MM.1S (cell line): ENCODE measurements at regions not wholly inside any gene's neighbourhood (a gene's known extent, or its start where the extent isn't known, plus 50 kb on each side); places are given as distances from the start of the nearest gene placed in this dataset.
"Not testable (repeated sequence)": the region's sequence is repeated elsewhere in the genome, so short reads cannot be mapped to it uniquely, and the experiment has no call there.

Experiments used
- EZH2 ChIP-seq: fragments of 300-600 bp; sonication (generic); optimal IDR thresholded peaks from 2 replicates; pipeline ENCODE3; 2017; ENCODE audit warnings: low read depth, mild to moderate bottlenecking, antibody characterized with exemption, low read length, mixed read lengths
- EZH2phosphoT487 ChIP-seq: fragments of 300-600 bp; sonication (generic); IDR thresholded peaks from 2 replicates; pipeline ENCODE4 v1.6.1; 2018; ENCODE audit warnings: antibody characterized with exemption, low read length
- TF ChIP-seq, protein P1 (sequence below): fragments of 300-600 bp; sonication (generic); IDR thresholded peaks from 2 replicates; pipeline ENCODE4 v1.5.1; 2016; ENCODE audit warnings: antibody characterized with exemption, low read length, mixed read lengths

- TF ChIP-seq, protein P1, sequence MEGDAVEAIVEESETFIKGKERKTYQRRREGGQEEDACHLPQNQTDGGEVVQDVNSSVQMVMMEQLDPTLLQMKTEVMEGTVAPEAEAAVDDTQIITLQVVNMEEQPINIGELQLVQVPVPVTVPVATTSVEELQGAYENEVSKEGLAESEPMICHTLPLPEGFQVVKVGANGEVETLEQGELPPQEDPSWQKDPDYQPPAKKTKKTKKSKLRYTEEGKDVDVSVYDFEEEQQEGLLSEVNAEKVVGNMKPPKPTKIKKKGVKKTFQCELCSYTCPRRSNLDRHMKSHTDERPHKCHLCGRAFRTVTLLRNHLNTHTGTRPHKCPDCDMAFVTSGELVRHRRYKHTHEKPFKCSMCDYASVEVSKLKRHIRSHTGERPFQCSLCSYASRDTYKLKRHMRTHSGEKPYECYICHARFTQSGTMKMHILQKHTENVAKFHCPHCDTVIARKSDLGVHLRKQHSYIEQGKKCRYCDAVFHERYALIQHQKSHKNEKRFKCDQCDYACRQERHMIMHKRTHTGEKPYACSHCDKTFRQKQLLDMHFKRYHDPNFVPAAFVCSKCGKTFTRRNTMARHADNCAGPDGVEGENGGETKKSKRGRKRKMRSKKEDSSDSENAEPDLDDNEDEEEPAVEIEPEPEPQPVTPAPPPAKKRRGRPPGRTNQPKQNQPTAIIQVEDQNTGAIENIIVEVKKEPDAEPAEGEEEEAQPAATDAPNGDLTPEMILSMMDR: not testable (repeated sequence)
- TF ChIP-seq EZH2phosphoT487, EZH2: not testable (repeated sequence)
Measured at GRCh38 chr4:49570248-49570647, 584.2 kb downstream of the CWH43 start.
